ENCODE measurements at regions not wholly inside any gene's neighbourhood (a gene's known extent, or its start where the extent isn't known, plus 50 kb on each side); places are given as distances from the start of the nearest gene placed in this dataset.

DNA sequence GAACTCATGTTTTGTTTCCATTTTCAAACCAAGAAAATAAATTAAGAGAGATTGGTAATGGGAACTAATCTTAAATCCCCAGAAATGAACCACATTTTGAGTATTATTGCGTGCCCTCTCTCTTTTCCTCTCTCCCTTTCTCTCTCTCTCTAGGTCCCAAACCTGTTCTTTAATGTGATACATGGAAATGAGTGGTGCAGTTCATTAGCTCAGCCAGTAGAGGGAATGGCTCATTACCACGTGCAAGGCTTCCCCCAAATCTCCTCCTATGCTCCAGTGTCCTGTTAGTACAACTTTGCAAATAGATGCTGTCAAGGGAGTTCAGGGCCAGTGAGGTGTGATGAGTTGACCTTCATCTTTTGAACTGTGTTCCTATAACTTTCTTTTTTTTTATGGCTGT is 178.4 kb downstream of the FGF9 start:
- Histone ChIP-seq H2BK5ac (ENCODE audit: low read depth, low read length) (no peak overlapping the region), H2AFZ (ENCODE audit: low read length) (no peak overlapping the region), H3K36me3 (ENCODE audit: control insufficient read depth in 2 of 4, insufficient read depth in 4 of 4, low read length in 3 of 4) (no peaks in the 10 kb centered on the region), H4K8ac (ENCODE audit: extremely low read depth, insufficient read depth, low read length) (no peak overlapping the region), H3K4me1 (replicated peaks in 1 of 4; ENCODE audit: control insufficient read depth in 3 of 4, insufficient read depth in 4 of 4, low read length in 3 of 4) (peaks cover 0 to 6% (median 5%) of the 10 kb centered on the region in 4 experiments; a peak in 5 of 7 replicates), H3K56ac (replicated peaks; ENCODE audit: insufficient read length, low read depth, low read length) (no peak overlapping the region), H2BK120ac (replicated peaks; ENCODE audit: low read depth, low read length) (no peak overlapping the region), H3K79me1 (ENCODE audit: low read depth, low read length) (no peaks in the 10 kb centered on the region), H3K9ac (replicated peaks in 1 of 4; ENCODE audit: extremely low read depth in 1 of 4, low read depth in 3 of 4, low read length in 3 of 4) (no peak overlapping the region), H3K79me2 (ENCODE audit: control insufficient read depth in 1 of 2, insufficient read depth in 2 of 2, low read length in 2 of 2) (no peaks in the 10 kb centered on the region), H2BK12ac (ENCODE audit: low read depth, low read length) (no peak overlapping the region), H3K27ac (ENCODE audit: low read depth, low read length) (no peak overlapping the region), H4K91ac (replicated peaks; ENCODE audit: insufficient read length, low read length) (no peak overlapping the region), H2BK20ac (ENCODE audit: low read length) (no peak overlapping the region), H3K23me2 (ENCODE audit: low read depth, low read length) (no peaks in the 10 kb centered on the region), H4K5ac (ENCODE audit: insufficient read length, low read depth, low read length) (no peak overlapping the region), H3K14ac (ENCODE audit: insufficient read length) (no peak overlapping the region), H3K18ac (ENCODE audit: extremely low read depth, low read length) (no peak overlapping the region), H3K9me3 (ENCODE audit: insufficient read depth in 2 of 2, low read depth in 1 of 2, low read length in 1 of 2) (no peaks in the 10 kb centered on the region; a peak in 1 of 4 replicates), H3K27me3 (replicated peaks in 1 of 4; ENCODE audit: control insufficient read depth in 3 of 4, extremely low read depth in 1 of 4, insufficient read depth in 3 of 4, low read length in 3 of 4) (no peaks in the 10 kb centered on the region; a peak in 1 of 7 replicates), H2AK5ac (ENCODE audit: low read depth, low read length) (no peak overlapping the region), H3K23ac (ENCODE audit: insufficient read length) (no peak overlapping the region), H2BK15ac (ENCODE audit: low read length) (no peak overlapping the region), H3K4ac (replicated peaks; ENCODE audit: insufficient read length, low read depth, low read length) (no peak overlapping the region), H3K4me2 (ENCODE audit: insufficient read depth in 1 of 2, low read depth in 2 of 2, low read length in 2 of 2) (no peak overlapping the region), H4K20me1 (replicated peaks in 1 of 2; ENCODE audit: control insufficient read depth in 1 of 2, insufficient read depth in 2 of 2, low read length in 2 of 2) (no peaks in the 10 kb centered on the region), H3K4me3 (ENCODE audit: extremely low read depth in 1 of 4, insufficient read depth in 2 of 4, low read depth in 3 of 4, low read length in 4 of 4) (no peak overlapping the region)
- peak; percentile 84 for FAIRE-seq
- WGBS, 2 experiments (ENCODE audit: extremely low coverage in 1 of 2, insufficient coverage in 1 of 2, insufficient read length in 1 of 2, insufficient replicate concordance in 2 of 2, low coverage in 1 of 2, low lambda C conversion rate in 2 of 2, missing lambda C conversion rate in 1 of 2): 17% methylated on average over 2 of the region's 2 CpGs; no CpG with 5 or more reads in 1 of the 2 experiments
- CTCF ChIA-PET (ENCODE audit: partially characterized antibody): interaction anchor here (0.6 to 1.3 kb wide), 5 partner anchors 11 to 350 kb away, joined by 3 to 5 read pairs (median 3); no protein-coding TSS in a partner anchor
- DNase-seq (ENCODE audit: low read depth in 1 of 2, low spot score in 2 of 2): no peak
- POLR2A ChIA-PET (ENCODE audit: partially characterized antibody): no interaction called here
- no peak for TF ChIP-seq NRF1 (IDR thresholded peaks at IDR 0.05; ENCODE audit: low read depth, low read length)
- TF ChIP-seq RNF2 (IDR thresholded peaks at IDR 0.05; ENCODE audit: borderline replicate concordance, low read depth, low read length, missing control alignments, poor library complexity, severe bottlenecking): no peak
- TF ChIP-seq SIX5 (IDR thresholded peaks at IDR 0.05; ENCODE audit: low read depth, low read length): no peak
- TF ChIP-seq, protein P1, sequence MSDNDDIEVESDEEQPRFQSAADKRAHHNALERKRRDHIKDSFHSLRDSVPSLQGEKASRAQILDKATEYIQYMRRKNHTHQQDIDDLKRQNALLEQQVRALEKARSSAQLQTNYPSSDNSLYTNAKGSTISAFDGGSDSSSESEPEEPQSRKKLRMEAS (IDR thresholded peaks at IDR 0.05): peak; percentile 91
- TF ChIP-seq, protein P2, sequence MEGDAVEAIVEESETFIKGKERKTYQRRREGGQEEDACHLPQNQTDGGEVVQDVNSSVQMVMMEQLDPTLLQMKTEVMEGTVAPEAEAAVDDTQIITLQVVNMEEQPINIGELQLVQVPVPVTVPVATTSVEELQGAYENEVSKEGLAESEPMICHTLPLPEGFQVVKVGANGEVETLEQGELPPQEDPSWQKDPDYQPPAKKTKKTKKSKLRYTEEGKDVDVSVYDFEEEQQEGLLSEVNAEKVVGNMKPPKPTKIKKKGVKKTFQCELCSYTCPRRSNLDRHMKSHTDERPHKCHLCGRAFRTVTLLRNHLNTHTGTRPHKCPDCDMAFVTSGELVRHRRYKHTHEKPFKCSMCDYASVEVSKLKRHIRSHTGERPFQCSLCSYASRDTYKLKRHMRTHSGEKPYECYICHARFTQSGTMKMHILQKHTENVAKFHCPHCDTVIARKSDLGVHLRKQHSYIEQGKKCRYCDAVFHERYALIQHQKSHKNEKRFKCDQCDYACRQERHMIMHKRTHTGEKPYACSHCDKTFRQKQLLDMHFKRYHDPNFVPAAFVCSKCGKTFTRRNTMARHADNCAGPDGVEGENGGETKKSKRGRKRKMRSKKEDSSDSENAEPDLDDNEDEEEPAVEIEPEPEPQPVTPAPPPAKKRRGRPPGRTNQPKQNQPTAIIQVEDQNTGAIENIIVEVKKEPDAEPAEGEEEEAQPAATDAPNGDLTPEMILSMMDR (IDR thresholded peaks at IDR 0.05; ENCODE audit: control extremely low read depth in 1 of 3, insufficient read depth in 1 of 3, low read depth in 1 of 3, low read length in 3 of 3): peak in 2 of 3 experiments; percentile 49 to 75; a peak in 3 of 4 replicates
- no peak for TF ChIP-seq SP4 (IDR thresholded peaks at IDR 0.05; ENCODE audit: low read length)
- TF ChIP-seq, protein P3, sequence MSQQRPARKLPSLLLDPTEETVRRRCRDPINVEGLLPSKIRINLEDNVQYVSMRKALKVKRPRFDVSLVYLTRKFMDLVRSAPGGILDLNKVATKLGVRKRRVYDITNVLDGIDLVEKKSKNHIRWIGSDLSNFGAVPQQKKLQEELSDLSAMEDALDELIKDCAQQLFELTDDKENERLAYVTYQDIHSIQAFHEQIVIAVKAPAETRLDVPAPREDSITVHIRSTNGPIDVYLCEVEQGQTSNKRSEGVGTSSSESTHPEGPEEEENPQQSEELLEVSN (IDR thresholded peaks at IDR 0.05): peak; percentile 76
- no peak for TF ChIP-seq PHF8 (conservative IDR thresholded peaks at IDR 0.05; ENCODE audit: low read depth, low read length)
- no peak for TF ChIP-seq GTF2F1 (IDR thresholded peaks at IDR 0.05; ENCODE audit: borderline replicate concordance, low read depth, low read length)
- peak; percentile 51 to 65 for TF ChIP-seq RAD21 (IDR thresholded peaks at IDR 0.05 in 1 of 2, conservative IDR thresholded peaks at IDR 0.05 in 1 of 2; ENCODE audit: low read depth in 2 of 2, low read length in 2 of 2)
